Ovary (tissue), 7 donors: ENCODE measurements at regions not wholly inside any gene's neighbourhood (a gene's known extent, or its start where the extent isn't known, plus 50 kb on each side); places are given as distances from the start of the nearest gene placed in this dataset.

Experiments
- DNase-seq, 5 donors: peaks; one replicate each; pipeline ENCODE4 v3.0.0-alpha.2; 2019 to 2020
- H3K27ac ChIP-seq, 2 donors: fragments of 200-600 bp; one replicate each; pipeline versions ENCODE4 v1.5.1 to v1.8.0; 2019 to 2022
- H3K27me3 ChIP-seq: fragments of 200-600 bp; one replicate; pipeline ENCODE4 v1.8.0; 2022
- H3K36me3 ChIP-seq: fragments of 200-600 bp; sonication (generic); one replicate; pipeline ENCODE4 v1.5.1; 2019
- H3K4me1 ChIP-seq: one replicate; pipeline ENCODE4 v1.8.1; 2013; ENCODE audit warnings: mild to moderate bottlenecking, moderate library complexity; ENCODE audit not compliant: insufficient read depth
- H3K4me3 ChIP-seq: fragments of 200-600 bp; sonication (generic); one replicate; pipeline ENCODE4 v1.5.1; 2017
- H3K9me3 ChIP-seq, 2 donors: fragments of 200-600 bp in 1 of 2; sonication (generic) in 1 of 2; one replicate each; pipeline versions ENCODE4 v1.5.1 to v1.8.1; 2013 to 2019; ENCODE audit warnings: mild to moderate bottlenecking in 1 of 2, moderate library complexity in 1 of 2
- CTCF ChIP-seq, 3 donors: fragments of 450-650 bp in 2 of 3; fragments of 200-600 bp in 1 of 3; IDR thresholded peaks; one replicate each; pipeline versions ENCODE4 v1.5.1 to v1.8.0; 2016 to 2022; ENCODE audit warnings: antibody characterized with exemption in 3 of 3, mild to moderate bottlenecking in 1 of 3
- EP300 ChIP-seq: sonication (generic); formaldehyde crosslinking; IDR thresholded peaks from one replicate; pipeline ENCODE4 v1.6.1; 2017; ENCODE audit warnings: antibody characterized with exemption
- POLR2A ChIP-seq: fragments of 450-650 bp; IDR thresholded peaks from one replicate; pipeline ENCODE4 v1.6.1; 2017; ENCODE audit warnings: antibody characterized with exemption, mild to moderate bottlenecking, moderate library complexity
- WGBS, 3 donors: extraction: QIAGEN DNeasy Blood & Tissue Kit in 1 of 3; methylation state at CpG; one replicate each; pipeline versions ENCODE4 v1.1.5 to v1.1.7; 2013 to 2017; 5-methylcytosine and 5-hydroxymethylcytosine counted together
- intact Hi-C, 4 donors: fragments of 100-400 bp; cut with DNase I; formaldehyde crosslinking; loops; one replicate each; pipeline versions ENCODE4 v1.11.0 to v1.15.1; 2022 to 2023
- donor health status: DM: no; HTN: no; CAD: no; lungs with moderate emphysema.
- donor health status: DM: no; HTN: no; CAD: no.
- donor health status: Bipolar disorder and iron deficiency.
- donor health status: DM: no; HTN: no; CAD: no.
- donor health status: DM: yes; HTN: yes; CAD: no.

DNA sequence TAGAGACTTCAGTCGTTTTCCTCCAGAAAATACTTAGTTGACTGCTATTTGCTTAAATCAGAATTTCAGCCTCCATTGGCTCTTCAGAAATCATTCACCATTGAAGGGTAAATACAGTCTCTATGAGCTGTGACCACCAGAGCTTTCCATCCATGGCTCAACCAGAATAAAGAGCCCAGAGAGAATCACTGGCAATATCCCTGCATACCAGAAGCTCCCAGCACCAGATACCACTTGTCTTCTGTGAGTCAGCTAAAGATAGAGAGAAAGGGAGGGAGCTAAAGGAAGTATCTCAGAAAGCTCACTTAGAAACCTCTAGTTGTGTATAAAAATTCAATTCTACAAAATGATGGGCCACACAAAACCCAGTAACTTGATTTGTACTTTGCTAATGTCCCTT lies 115.2 kb upstream of the TMCO5A start:
- H3K36me3 ChIP-seq: no peaks in the 10 kb centered on the region
- H3K27me3 ChIP-seq: no peaks in the 10 kb centered on the region
- no peak overlapping the region for H3K4me3 ChIP-seq
- DNase-seq: no peak
- no peaks in the 10 kb centered on the region for H3K9me3 ChIP-seq
- WGBS, 3 donors: 54 to 59% (median 55%) methylated on average over 1 of the region's 1 CpG
- no peaks in the 10 kb centered on the region for H3K4me1 ChIP-seq
- TF ChIP-seq CTCF (IDR thresholded peaks at IDR 0.05) (no peak), EP300 (no peak), POLR2A (no peak)
- intact Hi-C loops: no loop called here
- no peak overlapping the region for H3K27ac ChIP-seq

DNA sequence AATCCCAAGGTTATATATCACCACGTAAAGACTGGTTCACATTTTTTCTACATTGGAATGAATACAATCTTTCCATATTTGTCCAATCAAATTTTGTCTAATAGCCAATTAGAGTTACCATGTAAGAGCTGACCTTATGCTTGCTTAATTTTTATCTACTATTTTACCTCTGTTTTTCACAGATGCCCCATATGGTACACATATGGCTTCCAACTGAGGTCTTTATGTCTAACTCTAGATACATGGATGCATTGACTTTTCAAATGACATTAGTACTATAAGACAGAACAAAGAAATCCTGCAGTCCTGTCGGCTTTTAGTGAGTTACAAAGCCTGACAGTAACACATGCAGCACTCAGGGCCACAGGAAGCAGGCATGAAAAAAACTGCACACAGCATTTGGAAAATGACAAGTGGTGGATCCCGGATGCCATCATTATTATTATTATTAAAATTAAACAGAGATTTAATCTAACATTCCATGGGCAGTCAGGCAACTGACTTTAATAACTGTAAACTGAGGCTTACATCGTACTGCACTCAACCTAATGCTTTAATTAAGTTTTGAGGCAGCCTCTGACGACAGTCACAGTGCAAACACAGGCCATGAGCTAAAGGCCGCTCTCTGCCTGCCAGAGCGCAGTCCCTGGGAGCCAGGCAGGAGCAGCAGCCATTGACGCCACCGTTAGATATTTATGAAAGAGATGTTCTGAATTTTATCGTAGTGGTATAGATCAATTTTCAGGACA lies 113.9 kb upstream of the TMCO5A start:
- TF ChIP-seq CTCF (IDR thresholded peaks at IDR 0.05): no peak
- no peak for TF ChIP-seq EP300
- no peak for TF ChIP-seq POLR2A
- Histone ChIP-seq H3K4me1 (no peaks in the 10 kb centered on the region), H3K27ac (no peak overlapping the region), H3K4me3 (no peak overlapping the region), H3K27me3 (no peaks in the 10 kb centered on the region), H3K36me3 (no peaks in the 10 kb centered on the region), H3K9me3 (no peaks in the 10 kb centered on the region)
- WGBS, 3 donors: 87 to 91% (median 88%) methylated on average over 10 of the region's 10 CpGs
- no peak for DNase-seq
- intact Hi-C loops: no loop called here

DNA sequence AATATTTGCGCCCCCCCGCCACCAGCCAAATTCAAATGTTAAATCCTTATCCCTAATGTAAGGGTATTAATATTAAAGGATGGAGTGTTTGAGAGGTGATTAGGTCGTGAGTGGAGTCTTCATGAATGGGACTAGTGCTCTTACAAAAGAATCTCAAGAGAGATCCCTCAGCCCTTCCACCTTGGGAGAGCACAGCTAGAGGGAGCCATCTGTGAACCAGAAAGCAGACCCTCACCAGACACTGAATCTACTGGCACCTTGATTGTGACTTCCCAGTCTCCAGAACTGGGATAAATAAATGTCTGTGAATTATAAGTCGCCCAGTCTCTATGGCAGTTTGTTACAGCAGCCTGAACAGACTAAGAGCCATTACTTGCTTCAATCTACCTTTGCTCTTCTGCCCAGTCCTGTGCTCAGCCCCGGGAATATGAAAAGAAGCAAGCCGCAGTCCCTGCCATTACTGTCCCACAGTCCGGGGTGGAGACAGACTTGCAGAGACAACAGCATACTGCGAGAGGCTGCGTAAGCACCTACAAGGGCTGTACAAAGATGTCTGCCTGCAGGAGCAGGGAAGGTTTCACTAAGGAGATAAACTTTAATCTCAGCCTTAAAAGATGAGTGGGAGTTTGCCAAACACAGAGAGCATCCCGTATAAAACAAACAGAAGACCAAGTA lies 110.7 kb upstream of the TMCO5A start:
- 68 to 75% (median 68%) methylated on average over 10 of the region's 10 CpGs for WGBS, 3 donors
- Histone ChIP-seq H3K36me3 (no peaks in the 10 kb centered on the region), H3K27ac (no peak overlapping the region), H3K27me3 (no peaks in the 10 kb centered on the region), H3K4me1 (no peaks in the 10 kb centered on the region), H3K9me3 (no peaks in the 10 kb centered on the region), H3K4me3 (no peak overlapping the region)
- TF ChIP-seq EP300 (no peak), POLR2A (no peak), CTCF (IDR thresholded peaks at IDR 0.05) (no peak)
- no peak for DNase-seq
- intact Hi-C loops: no loop called here

DNA sequence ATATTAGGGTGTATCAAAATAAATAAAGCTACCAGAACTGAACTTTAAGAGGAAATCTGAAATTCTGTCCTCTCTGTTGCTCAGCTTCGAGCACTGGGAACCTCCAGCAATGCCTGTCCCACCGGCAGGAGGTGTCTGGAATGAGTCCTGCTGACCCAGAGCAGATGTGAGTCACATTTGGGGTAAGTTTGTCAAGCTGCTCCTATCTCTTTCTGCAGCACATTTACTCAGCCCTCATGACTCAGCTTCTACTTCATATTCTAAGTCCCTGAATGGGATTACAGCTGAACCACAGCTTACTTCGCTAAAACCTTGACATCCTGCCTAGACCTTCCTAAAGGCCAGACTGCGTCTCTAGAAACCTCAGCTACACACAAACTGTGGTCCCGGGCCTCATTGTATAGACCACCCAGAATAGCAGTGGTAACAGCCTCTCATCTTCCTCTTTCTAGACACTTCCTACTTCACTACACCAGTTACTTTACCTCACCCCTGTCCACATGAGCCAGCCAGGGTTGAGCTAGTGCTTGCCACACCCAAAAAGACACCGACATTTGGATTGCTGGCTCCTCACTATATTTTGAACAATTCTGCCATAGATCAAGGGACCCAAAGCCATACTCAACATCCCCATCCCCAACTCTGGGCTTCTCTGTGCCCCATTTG lies 109.6 kb upstream of the TMCO5A start:
- Histone ChIP-seq H3K4me1 (no peaks in the 10 kb centered on the region), H3K27me3 (no peaks in the 10 kb centered on the region), H3K27ac (no peak overlapping the region), H3K4me3 (no peak overlapping the region), H3K36me3 (no peaks in the 10 kb centered on the region), H3K9me3 (no peaks in the 10 kb centered on the region)
- TF ChIP-seq EP300 (no peak), POLR2A (no peak), CTCF (IDR thresholded peaks at IDR 0.05) (no peak)
- intact Hi-C loops: no loop called here
- no peak for DNase-seq
- WGBS, 3 donors: 50 to 65% (median 63%) methylated on average over 6 of the region's 6 CpGs
